ENCODE measurements at regions not wholly inside any gene's neighbourhood (a gene's known extent, or its start where the extent isn't known, plus 50 kb on each side); places are given as distances from the start of the nearest gene placed in this dataset.

- Histone ChIP-seq H3K4me3 (ENCODE audit: low read length) (no peak overlapping the region), H3K9ac (ENCODE audit: low read length) (no peak overlapping the region), H3K27me3 (ENCODE audit: insufficient read depth, low read depth, low read length) (no peaks in the 10 kb centered on the region), H3K36me3 (ENCODE audit: insufficient read depth, low read length) (no peaks in the 10 kb centered on the region), H3F3A (ENCODE audit: insufficient read depth, low read length, poor library complexity, severe bottlenecking) (no peaks in the 10 kb centered on the region), H2AFZ (ENCODE audit: low read depth, low read length) (no peak overlapping the region), H3K9me3 (ENCODE audit: low read length) (no peaks in the 10 kb centered on the region), H3K4me2 (ENCODE audit: low read length) (no peak overlapping the region), H3K9me2 (ENCODE audit: insufficient read depth, low read length) (no peaks in the 10 kb centered on the region), H3K79me2 (replicated peaks; ENCODE audit: insufficient read depth, low read length) (no peaks in the 10 kb centered on the region), H4K20me1 (ENCODE audit: insufficient read depth) (no peaks in the 10 kb centered on the region), H3K27ac (ENCODE audit: low read length) (no peak overlapping the region)
- no peak for TF ChIP-seq EP300 (conservative IDR thresholded peaks at IDR 0.05; ENCODE audit: poor library complexity, severe bottlenecking)
- TF ChIP-seq POLR2AphosphoS5 (IDR thresholded peaks at IDR 0.05) = no peak
Measured at GRCh38 chr9:1254071-1254470, 203.9 kb downstream of the DMRT2 start.

GRCh38 chr9:1256178-1256577, 206.0 kb downstream of the DMRT2 start:
- TF ChIP-seq CTCF (IDR thresholded peaks at IDR 0.05; ENCODE audit: poor library complexity, severe bottlenecking) (no peak), TAF1 (IDR thresholded peaks at IDR 0.05; ENCODE audit: low read depth) (no peak), RAD21 (conservative IDR thresholded peaks at IDR 0.05) (no peak), SMC3 (conservative IDR thresholded peaks at IDR 0.05; ENCODE audit: poor library complexity) (no peak), MXI1 (conservative IDR thresholded peaks at IDR 0.05; ENCODE audit: poor library complexity, severe bottlenecking) (no peak), POLR2AphosphoS5 (IDR thresholded peaks at IDR 0.05) (no peak), EP300 (conservative IDR thresholded peaks at IDR 0.05; ENCODE audit: poor library complexity, severe bottlenecking) (no peak), EZH2 (IDR thresholded peaks at IDR 0.05; ENCODE audit: borderline replicate concordance, insufficient read depth, low read length, poor library complexity, severe bottlenecking) (no peak), REST (IDR thresholded peaks at IDR 0.05; ENCODE audit: borderline replicate concordance) (no peak)
- Histone ChIP-seq H3K79me2 (replicated peaks; ENCODE audit: insufficient read depth, low read length) (no peaks in the 10 kb centered on the region), H3K9me3 (ENCODE audit: low read length) (no peaks in the 10 kb centered on the region), H3K4me2 (ENCODE audit: low read length) (no peak overlapping the region), H3K9ac (ENCODE audit: low read length) (no peak overlapping the region), H3K4me3 (ENCODE audit: low read length) (no peak overlapping the region), H3K9me2 (ENCODE audit: insufficient read depth, low read length) (no peaks in the 10 kb centered on the region), H2AFZ (ENCODE audit: low read depth, low read length) (no peak overlapping the region), H4K20me1 (ENCODE audit: insufficient read depth) (no peaks in the 10 kb centered on the region), H3F3A (ENCODE audit: insufficient read depth, low read length, poor library complexity, severe bottlenecking) (no peaks in the 10 kb centered on the region), H3K36me3 (ENCODE audit: insufficient read depth, low read length) (no peaks in the 10 kb centered on the region), H3K27ac (ENCODE audit: low read length) (no peak overlapping the region), H3K27me3 (ENCODE audit: insufficient read depth, low read depth, low read length) (no peaks in the 10 kb centered on the region)

GRCh38 chr9:1261266-1261665, 211.1 kb downstream of the DMRT2 start:
- H4K20me1 ChIP-seq (ENCODE audit: insufficient read depth) = no peaks in the 10 kb centered on the region
- no peak for TF ChIP-seq MXI1 (conservative IDR thresholded peaks at IDR 0.05; ENCODE audit: poor library complexity, severe bottlenecking)
- no peak for TF ChIP-seq EP300 (conservative IDR thresholded peaks at IDR 0.05; ENCODE audit: poor library complexity, severe bottlenecking)
- no peaks in the 10 kb centered on the region for H3K9me2 ChIP-seq (ENCODE audit: insufficient read depth, low read length)
- no peaks in the 10 kb centered on the region for H3K79me2 ChIP-seq (replicated peaks; ENCODE audit: insufficient read depth, low read length)
- no peak overlapping the region for H3K4me3 ChIP-seq (ENCODE audit: low read length)
- no peak overlapping the region for H3K27ac ChIP-seq (ENCODE audit: low read length)
- no peaks in the 10 kb centered on the region for H3K9me3 ChIP-seq (ENCODE audit: low read length)
- no peaks in the 10 kb centered on the region for H3F3A ChIP-seq (ENCODE audit: insufficient read depth, low read length, poor library complexity, severe bottlenecking)
- H3K36me3 ChIP-seq (ENCODE audit: insufficient read depth, low read length) = no peaks in the 10 kb centered on the region
- H2AFZ ChIP-seq (ENCODE audit: low read depth, low read length) = no peak overlapping the region
- no peak overlapping the region for H3K9ac ChIP-seq (ENCODE audit: low read length)
- H3K4me2 ChIP-seq (ENCODE audit: low read length) = no peak overlapping the region
- H3K27me3 ChIP-seq (ENCODE audit: insufficient read depth, low read depth, low read length) = no peaks in the 10 kb centered on the region

Measured in neural cell (in vitro differentiated cells).